ENCODE measurements at regions not wholly inside any gene's neighbourhood (a gene's known extent, or its start where the extent isn't known, plus 50 kb on each side); places are given as distances from the start of the nearest gene placed in this dataset.
"Not testable (repeated sequence)": the region's sequence is repeated elsewhere in the genome, so short reads cannot be mapped to it uniquely, and the experiment has no call there.

GRCh38 chr2:143841935-143842334 is 678.0 kb downstream of the ZEB2 start:
- DNase-seq, result peak; percentile 63

- DNase-seq, result no peak
These were observed 679.3 kb downstream of the ZEB2 start for GRCh38 chr2:143840601-143841000.

- DNase-seq, result no peak
These were observed 679.7 kb downstream of the ZEB2 start for GRCh38 chr2:143840194-143840593.

- DNase-seq, result no peak
These were observed 680.5 kb downstream of the ZEB2 start for GRCh38 chr2:143839456-143839855.

GRCh38 chr2:143837055-143837454 is 682.9 kb downstream of the ZEB2 start:
- DNase-seq, result not testable (repeated sequence)

- no peak for DNase-seq
These were observed 684.4 kb downstream of the ZEB2 start for GRCh38 chr2:143835481-143835880.

GRCh38 chr2:143833015-143833660 is 686.8 kb downstream of the ZEB2 start:
- no peak for DNase-seq

GRCh38 chr2:143830476-143830875 is 689.4 kb downstream of the ZEB2 start:
- DNase-seq, result no peak

- DNase-seq, result no peak
These were observed 691.0 kb downstream of the ZEB2 start for GRCh38 chr2:143828763-143829537.

GRCh38 chr2:143824791-143825190 is 695.1 kb downstream of the ZEB2 start:
- DNase-seq, result no peak

- no peak for DNase-seq
These were observed 694.7 kb downstream of the ARHGAP15 start for GRCh38 chr2:143823876-143824275.

- no peak for DNase-seq
These were observed 694.1 kb downstream of the ARHGAP15 start for GRCh38 chr2:143823296-143823695.

GRCh38 chr2:143822736-143823135 is 693.5 kb downstream of the ARHGAP15 start:
- DNase-seq, result no peak

GRCh38 chr2:143819764-143820163 is 690.5 kb downstream of the ARHGAP15 start:
- DNase-seq, result no peak

GRCh38 chr2:143819190-143819735 is 690.0 kb downstream of the ARHGAP15 start:
- DNase-seq, result peak; percentile 16
